HG02981 (cell line): ENCODE measurements at regions not wholly inside any gene's neighbourhood (a gene's known extent, or its start where the extent isn't known, plus 50 kb on each side); places are given as distances from the start of the nearest gene placed in this dataset.
A peak's percentile ranks its signal among the peaks of the same experiment; 100 is the strongest.
"Not testable (repeated sequence)": the region's sequence is repeated elsewhere in the genome, so short reads cannot be mapped to it uniquely, and the experiment has no call there.

Experiments used
- ATAC-seq: cut with Tn5 transposase; IDR thresholded peaks from one replicate; pipeline ENCODE4 v1.9.1; 2021; ENCODE audit warnings: mild to moderate bottlenecking, moderate library complexity; ENCODE audit not compliant: unreplicated experiment

DNA sequence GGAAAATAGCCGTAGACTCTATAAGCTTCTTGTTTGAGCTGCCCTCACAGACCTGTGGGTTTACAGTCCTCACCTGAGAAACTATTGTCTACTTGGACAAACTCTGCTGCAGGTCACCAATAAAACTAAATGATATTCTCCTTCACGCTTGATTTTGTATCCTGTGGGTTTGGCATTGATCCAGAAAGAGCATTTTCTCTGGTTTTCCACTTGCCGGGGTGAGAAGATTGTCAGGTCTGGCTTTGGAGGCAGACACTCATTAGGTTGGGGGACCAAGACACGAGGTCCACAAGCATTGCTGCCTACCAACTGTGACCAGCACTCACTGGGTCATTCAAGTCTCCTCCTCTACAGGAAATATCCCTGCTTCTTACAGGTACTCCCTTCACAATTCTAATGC lies 68.5 kb downstream of the CDC14C start:
- ATAC-seq, result no peak

GRCh38 chr7:49001610-49002033 lies 77.3 kb downstream of the CDC14C start:
- ATAC-seq, result peak; percentile 99

DNA sequence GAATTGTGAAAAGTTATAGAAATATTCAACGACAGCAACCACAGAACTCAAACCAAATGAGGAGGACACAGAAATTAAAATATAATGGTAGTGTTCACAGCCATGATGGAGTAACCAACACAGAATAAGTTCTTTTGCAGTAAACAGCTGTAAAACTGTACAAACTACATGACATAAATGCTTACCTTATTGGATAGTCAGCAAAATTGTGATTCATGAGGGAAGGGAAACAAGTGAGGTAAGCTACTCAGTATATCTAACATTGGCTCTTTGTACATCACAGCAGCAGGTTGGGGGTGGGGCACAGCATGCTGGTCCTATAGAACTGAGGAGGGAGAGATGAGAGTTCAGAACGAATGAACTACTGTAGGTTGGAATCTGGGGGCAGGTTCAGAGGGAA lies 86.4 kb downstream of the CDC14C start:
- ATAC-seq, result no peak

DNA sequence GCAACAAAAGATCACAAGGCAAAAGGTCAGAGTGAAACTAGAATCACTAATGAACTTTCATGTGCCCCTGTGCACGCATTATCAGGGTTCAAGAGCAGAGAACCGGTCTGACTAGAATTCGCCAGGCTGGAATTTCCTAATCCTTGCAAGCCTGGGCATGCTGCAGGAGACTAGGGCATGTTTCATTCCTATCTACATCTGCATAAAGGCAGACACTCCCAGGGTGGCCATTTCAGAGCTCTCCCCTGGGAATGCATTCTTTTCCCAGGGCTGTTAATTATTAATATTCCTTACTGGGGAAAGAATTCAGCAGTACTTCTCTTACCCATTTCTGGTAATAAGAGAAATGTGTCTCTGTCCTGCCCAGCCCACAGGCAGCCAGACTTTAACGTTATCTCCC lies 90.5 kb downstream of the CDC14C start:
- no peak for ATAC-seq

DNA sequence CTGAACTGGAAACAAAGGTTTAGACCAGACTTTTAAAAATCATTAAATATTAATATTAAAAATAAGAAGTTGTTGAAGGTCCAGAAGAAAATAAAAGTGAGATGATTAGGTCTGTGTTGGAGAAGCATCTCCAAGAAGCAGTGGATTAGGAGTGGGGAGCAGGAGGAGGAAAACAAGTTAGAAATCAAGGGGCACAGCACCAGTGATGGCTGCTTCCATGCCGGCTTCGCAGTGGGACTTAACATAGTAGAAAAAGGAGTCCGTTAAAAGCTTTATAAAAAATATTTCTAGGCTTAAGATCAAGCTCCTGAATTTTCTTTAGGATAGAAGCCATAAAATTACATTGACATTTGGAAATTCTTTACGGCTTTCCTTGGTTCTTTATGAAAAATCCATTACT lies 95.8 kb downstream of the CDC14C start:
- ATAC-seq, result no peak

DNA sequence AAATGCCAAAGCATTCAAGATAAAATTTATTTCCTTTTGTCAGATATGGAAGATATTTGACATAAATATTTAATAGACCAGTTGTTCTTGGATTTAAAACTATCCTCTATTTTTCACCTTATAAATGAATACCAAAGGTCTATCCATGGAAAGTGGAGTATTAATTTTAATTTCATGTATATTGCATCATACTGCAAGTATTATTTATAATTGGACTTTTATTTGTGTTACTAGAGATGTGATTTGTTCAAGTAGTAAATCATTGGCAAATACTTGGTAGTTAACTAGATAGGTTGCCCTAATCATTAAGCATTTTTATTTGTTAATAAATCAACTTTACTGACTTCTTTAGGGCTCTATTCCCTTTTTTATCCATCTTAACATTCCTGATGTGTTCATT lies 98.1 kb downstream of the CDC14C start:
- no peak for ATAC-seq

- ATAC-seq, result no peak
These were observed 99.3 kb downstream of the CDC14C start for GRCh38 chr7:49023345-49024328.

- no peak for ATAC-seq
These were observed 105.9 kb downstream of the CDC14C start for GRCh38 chr7:49030221-49030620.

- ATAC-seq, result not testable (repeated sequence)
These were observed 108.8 kb downstream of the CDC14C start for GRCh38 chr7:49033140-49033539.

GRCh38 chr7:49037346-49038210 lies 113.2 kb downstream of the CDC14C start:
- ATAC-seq, result no peak

DNA sequence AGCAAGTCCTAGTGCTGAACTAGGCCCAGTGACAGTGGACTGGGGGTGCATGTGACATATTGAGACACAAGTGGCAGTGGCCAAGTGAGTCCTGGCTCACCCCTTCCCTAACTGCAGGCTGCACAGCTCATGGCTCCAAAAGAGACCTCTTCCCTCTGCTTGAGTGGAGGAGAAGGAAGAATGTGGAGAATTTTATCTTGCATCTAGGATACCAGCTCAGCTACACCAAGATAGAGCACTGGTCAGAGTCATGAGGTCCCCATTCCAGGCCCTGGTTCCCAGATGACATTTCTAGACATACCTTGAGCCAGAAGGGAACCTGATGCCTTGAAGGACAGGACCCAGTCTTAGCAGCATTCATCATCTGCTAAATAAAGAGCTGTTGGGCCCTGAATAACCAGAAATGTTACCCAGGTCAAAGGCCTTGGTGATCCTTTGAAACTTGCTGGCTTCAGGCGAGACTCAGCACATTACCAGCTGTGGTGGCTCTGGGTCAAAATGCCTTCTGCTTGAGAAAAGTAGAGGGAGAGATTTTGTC lies 114.5 kb downstream of the CDC14C start:
- ATAC-seq, result no peak

DNA sequence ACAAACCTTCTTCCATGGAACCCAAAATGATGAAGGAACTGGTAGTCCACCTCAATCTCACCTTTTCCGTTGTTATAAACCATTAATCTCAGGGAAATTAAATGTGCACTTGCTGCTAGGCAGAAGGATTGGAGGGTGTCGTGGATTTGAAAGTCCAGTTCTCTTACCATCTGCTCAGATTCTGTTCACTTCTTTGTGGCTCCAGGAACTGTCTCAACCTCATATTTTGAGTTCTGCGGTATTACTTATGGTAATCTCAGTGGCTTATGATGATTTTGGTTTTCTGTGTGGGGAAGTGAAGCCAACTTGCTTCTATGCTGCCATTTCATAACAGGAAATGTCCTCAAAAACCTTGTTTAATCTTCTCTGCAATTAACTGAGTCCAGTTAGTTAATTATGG lies 136.4 kb downstream of the CDC14C start:
- no peak for ATAC-seq

DNA sequence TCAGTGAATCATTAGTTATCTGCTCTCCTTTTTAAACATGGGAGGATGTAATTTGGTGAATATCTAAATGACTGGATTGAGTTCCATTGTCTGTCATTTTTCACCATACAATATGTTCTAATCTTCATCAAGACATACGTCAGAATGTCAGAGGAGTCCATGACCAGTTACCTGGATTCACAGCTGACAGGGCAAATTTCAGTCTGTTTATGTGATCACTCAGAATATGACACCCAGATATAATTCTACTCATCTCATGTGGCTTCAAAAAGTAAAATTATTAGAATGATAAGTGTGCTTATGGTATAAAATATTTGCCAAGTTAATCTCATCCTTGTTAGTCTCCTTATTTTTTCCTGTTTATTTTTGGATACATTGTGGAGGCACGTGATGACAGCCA lies 150.2 kb downstream of the CDC14C start:
- no peak for ATAC-seq

- ATAC-seq, result no peak
These were observed 156.6 kb downstream of the CDC14C start for GRCh38 chr7:49080896-49081475.

- no peak for ATAC-seq
These were observed 163.7 kb downstream of the CDC14C start for GRCh38 chr7:49088017-49088416.

- ATAC-seq, result no peak
These were observed 165.4 kb downstream of the CDC14C start for GRCh38 chr7:49089717-49090116.

DNA sequence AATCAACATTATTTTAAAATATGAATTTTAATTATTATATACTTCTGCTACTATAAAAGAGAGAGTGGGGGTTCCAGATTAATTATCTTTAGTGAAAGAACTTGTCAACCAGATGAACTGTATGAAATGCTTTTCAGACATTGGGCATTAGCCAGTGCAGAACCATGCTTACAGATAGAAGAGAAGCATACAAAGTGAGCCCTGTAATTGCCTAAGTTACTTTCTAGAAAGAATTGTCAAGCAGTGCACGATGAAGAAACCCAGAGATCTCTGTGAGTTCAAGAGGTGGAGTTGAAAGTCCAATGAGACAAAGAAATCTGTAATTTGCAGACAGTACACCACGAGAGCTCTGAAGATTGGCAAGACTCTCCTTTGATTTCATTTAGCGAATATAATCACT lies 166.7 kb downstream of the CDC14C start:
- ATAC-seq, result no peak

- ATAC-seq, result no peak
These were observed 167.2 kb downstream of the CDC14C start for GRCh38 chr7:49091519-49091918.

- ATAC-seq, result no peak
These were observed 168.9 kb downstream of the CDC14C start for GRCh38 chr7:49093218-49093617.

DNA sequence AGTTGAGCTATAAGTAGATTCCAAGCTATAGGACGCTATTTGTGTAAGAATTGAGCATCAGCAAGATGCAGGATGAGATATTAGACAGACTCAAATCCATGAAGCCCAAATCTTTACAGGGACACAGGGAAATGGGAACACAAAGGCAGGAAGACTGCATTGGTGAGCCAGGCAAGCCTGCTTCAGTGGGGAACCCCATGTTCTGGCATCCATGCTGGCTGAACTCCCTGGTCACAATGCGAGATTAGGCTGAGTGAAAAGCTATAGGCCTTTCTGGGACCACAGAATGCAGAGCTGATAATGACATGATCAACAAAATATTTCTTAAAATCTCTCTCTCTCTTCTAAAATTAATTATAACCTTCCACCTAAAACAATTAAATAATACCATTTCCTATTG lies 170.5 kb downstream of the CDC14C start:
- ATAC-seq, result no peak
